Activated naive CD8-positive, alpha-beta T cell treated with anti-CD3 and anti-CD28 coated beads, Interleukin-2, amount 50 U/mL, for 24 hours (primary cell): ENCODE measurements at regions not wholly inside any gene's neighbourhood (a gene's known extent, or its start where the extent isn't known, plus 50 kb on each side); places are given as distances from the start of the nearest gene placed in this dataset.

ENCODE experiments used
- ATAC-seq: fragments of 150-1000 bp; cut with Tn5 transposase; one replicate; pipeline ENCODE4 v1.10.0; 2021
- DNase-seq: peaks from one replicate; pipeline ENCODE4 v3.0.0; 2021
- H3K27ac Mint-ChIP-seq: one replicate; pipeline ENCODE4 v1.8.0; 2021; ENCODE audit warnings: mild to moderate bottlenecking, mixed read lengths
- H3K27me3 Mint-ChIP-seq: one replicate; pipeline ENCODE4 v1.8.0; 2021; ENCODE audit warnings: mixed read lengths
- H3K36me3 Mint-ChIP-seq: one replicate; pipeline ENCODE4 v1.8.0; 2021; ENCODE audit warnings: low read depth, mixed read lengths
- H3K4me1 Mint-ChIP-seq: one replicate; pipeline ENCODE4 v1.8.0; 2021; ENCODE audit warnings: mixed read lengths
- H3K4me3 Mint-ChIP-seq: one replicate; pipeline ENCODE4 v1.8.0; 2021; ENCODE audit warnings: mild to moderate bottlenecking, moderate library complexity, mixed read lengths
- H3K9me3 Mint-ChIP-seq: one replicate; pipeline ENCODE4 v1.8.0; 2021; ENCODE audit warnings: mixed read lengths

DNA sequence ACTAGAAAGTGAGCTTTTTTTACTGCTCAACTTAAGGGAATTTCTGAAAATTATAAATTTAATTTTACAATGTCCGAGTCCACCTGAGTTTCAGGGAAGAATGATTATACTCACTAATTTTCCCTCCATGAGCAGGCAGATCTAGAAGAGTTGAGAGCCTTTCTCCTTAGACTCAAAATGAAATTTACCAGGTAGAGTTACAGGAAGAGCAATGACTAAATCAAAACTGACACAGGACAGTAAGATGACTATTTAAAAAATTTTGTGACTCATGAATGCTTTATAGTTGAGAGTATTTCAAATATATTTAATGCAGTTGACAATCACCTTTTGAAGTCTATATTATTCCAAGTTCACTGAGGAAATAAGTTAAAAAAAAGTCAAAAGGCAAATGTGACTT, 198.1 kb upstream of the NRSN1 start:
- ATAC-seq (no peak), DNase-seq (no peak)
- H3K9me3 Mint-ChIP-seq, result peaks cover 7% of the 10 kb centered on the region
- H3K36me3 Mint-ChIP-seq, result no peaks in the 10 kb centered on the region
- H3K4me1 Mint-ChIP-seq, result no peaks in the 10 kb centered on the region
- no peaks in the 10 kb centered on the region for H3K27me3 Mint-ChIP-seq
- H3K4me3 Mint-ChIP-seq, result no peak overlapping the region
- H3K27ac Mint-ChIP-seq, result no peak overlapping the region

GRCh38 chr6:23929201-23929600, 196.8 kb upstream of the NRSN1 start:
- DNase-seq (no peak), ATAC-seq (no peak)
- Mint-ChIP-seq H3K27ac (no peak overlapping the region), H3K36me3 (no peaks in the 10 kb centered on the region), H3K4me1 (no peaks in the 10 kb centered on the region), H3K9me3 (peaks cover 16% of the 10 kb centered on the region), H3K4me3 (no peak overlapping the region), H3K27me3 (no peaks in the 10 kb centered on the region)

DNA sequence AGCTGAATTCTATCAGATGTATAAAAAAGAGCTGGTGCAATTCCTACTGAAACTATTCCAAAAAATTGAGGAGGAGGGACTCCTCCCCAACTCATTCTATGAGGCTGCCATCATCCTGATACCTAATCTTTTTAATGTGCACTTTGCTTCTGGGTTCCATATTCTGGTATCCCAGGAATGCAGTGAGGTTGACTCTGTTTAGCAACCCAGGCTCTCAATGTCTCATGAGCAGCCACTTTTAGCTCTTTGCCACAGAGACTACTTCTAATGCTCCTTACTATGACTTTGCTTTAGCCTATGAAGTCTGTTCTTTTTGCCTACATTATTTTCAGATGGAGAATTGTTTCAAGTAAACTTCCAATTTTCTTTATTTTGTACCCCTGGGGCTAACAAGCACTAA, 185.5 kb upstream of the NRSN1 start:
- Mint-ChIP-seq H3K27ac (no peak overlapping the region), H3K4me1 (no peaks in the 10 kb centered on the region), H3K4me3 (no peak overlapping the region), H3K36me3 (no peaks in the 10 kb centered on the region), H3K27me3 (no peaks in the 10 kb centered on the region), H3K9me3 (no peaks in the 10 kb centered on the region)
- DNase-seq (no peak), ATAC-seq (no peak)

- Mint-ChIP-seq H3K4me3 (no peak overlapping the region), H3K27me3 (no peaks in the 10 kb centered on the region), H3K36me3 (no peaks in the 10 kb centered on the region), H3K4me1 (no peaks in the 10 kb centered on the region), H3K27ac (no peak overlapping the region), H3K9me3 (no peaks in the 10 kb centered on the region)
- DNase-seq (no peak), ATAC-seq (no peak)
Observed at GRCh38 chr6:23951691-23952090, 174.3 kb upstream of the NRSN1 start.

GRCh38 chr6:23952245-23952644, 173.8 kb upstream of the NRSN1 start:
- no peak overlapping the region for H3K27ac Mint-ChIP-seq
- ATAC-seq (no peak), DNase-seq (no peak)
- no peaks in the 10 kb centered on the region for H3K27me3 Mint-ChIP-seq
- no peaks in the 10 kb centered on the region for H3K9me3 Mint-ChIP-seq
- no peaks in the 10 kb centered on the region for H3K4me1 Mint-ChIP-seq
- no peaks in the 10 kb centered on the region for H3K36me3 Mint-ChIP-seq
- no peak overlapping the region for H3K4me3 Mint-ChIP-seq

- H3K4me3 Mint-ChIP-seq, result no peak overlapping the region
- H3K4me1 Mint-ChIP-seq, result no peaks in the 10 kb centered on the region
Observed at GRCh38 chr6:23953976-23954375, 172.0 kb upstream of the NRSN1 start.

GRCh38 chr6:23957017-23957416, 169.0 kb upstream of the NRSN1 start:
- Mint-ChIP-seq H3K27me3 (no peaks in the 10 kb centered on the region), H3K27ac (no peak overlapping the region), H3K4me1 (no peaks in the 10 kb centered on the region), H3K9me3 (no peaks in the 10 kb centered on the region), H3K36me3 (no peaks in the 10 kb centered on the region), H3K4me3 (no peak overlapping the region)
- ATAC-seq, result no peak
- no peak for DNase-seq

More at GRCh38 chr6:23953976-23954375, 172.0 kb upstream of the NRSN1 start:
- H3K27ac Mint-ChIP-seq, result no peak overlapping the region
- DNase-seq, result no peak
- no peaks in the 10 kb centered on the region for H3K27me3 Mint-ChIP-seq
- no peaks in the 10 kb centered on the region for H3K36me3 Mint-ChIP-seq
- no peaks in the 10 kb centered on the region for H3K9me3 Mint-ChIP-seq
- ATAC-seq, result no peak

DNA sequence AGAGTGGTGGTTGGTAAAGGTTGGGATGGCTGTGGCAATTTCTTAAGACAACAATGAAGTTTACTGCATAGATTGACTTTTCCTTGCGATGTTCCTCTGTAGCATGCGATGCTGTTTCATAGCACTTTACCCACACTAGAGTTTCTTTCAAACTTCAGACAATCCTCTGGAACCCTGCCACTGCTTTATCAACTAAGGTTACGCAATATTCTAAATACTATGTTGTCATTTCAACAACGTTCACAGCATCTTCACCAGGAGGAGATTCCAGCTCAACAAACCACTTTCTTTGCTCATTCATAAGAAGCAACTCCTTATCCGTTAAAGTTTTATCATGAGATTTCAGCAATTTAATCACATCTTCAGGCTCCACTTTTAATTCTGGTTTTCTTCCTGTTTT, 161.2 kb upstream of the NRSN1 start:
- no peak for DNase-seq
- Mint-ChIP-seq H3K36me3 (no peaks in the 10 kb centered on the region), H3K4me3 (no peak overlapping the region), H3K27ac (no peak overlapping the region), H3K27me3 (peaks cover 2% of the 10 kb centered on the region), H3K9me3 (peaks cover 14% of the 10 kb centered on the region), H3K4me1 (no peaks in the 10 kb centered on the region)
- no peak for ATAC-seq

GRCh38 chr6:23969344-23969743, 156.7 kb upstream of the NRSN1 start:
- ATAC-seq (no peak), DNase-seq (no peak)
- H3K27ac Mint-ChIP-seq, result no peak overlapping the region
- no peak overlapping the region for H3K4me3 Mint-ChIP-seq
- H3K4me1 Mint-ChIP-seq, result no peaks in the 10 kb centered on the region
- H3K9me3 Mint-ChIP-seq, result peaks cover 14% of the 10 kb centered on the region
- H3K27me3 Mint-ChIP-seq, result peaks cover 2% of the 10 kb centered on the region
- no peaks in the 10 kb centered on the region for H3K36me3 Mint-ChIP-seq

- ATAC-seq, result no peak
- H3K9me3 Mint-ChIP-seq, result peaks cover 4% of the 10 kb centered on the region
- DNase-seq, result no peak
- no peaks in the 10 kb centered on the region for H3K4me1 Mint-ChIP-seq
- no peaks in the 10 kb centered on the region for H3K36me3 Mint-ChIP-seq
- no peak overlapping the region for H3K27ac Mint-ChIP-seq
- no peaks in the 10 kb centered on the region for H3K27me3 Mint-ChIP-seq
- no peak overlapping the region for H3K4me3 Mint-ChIP-seq
Observed at GRCh38 chr6:23977706-23978105, 148.3 kb upstream of the NRSN1 start.

DNA sequence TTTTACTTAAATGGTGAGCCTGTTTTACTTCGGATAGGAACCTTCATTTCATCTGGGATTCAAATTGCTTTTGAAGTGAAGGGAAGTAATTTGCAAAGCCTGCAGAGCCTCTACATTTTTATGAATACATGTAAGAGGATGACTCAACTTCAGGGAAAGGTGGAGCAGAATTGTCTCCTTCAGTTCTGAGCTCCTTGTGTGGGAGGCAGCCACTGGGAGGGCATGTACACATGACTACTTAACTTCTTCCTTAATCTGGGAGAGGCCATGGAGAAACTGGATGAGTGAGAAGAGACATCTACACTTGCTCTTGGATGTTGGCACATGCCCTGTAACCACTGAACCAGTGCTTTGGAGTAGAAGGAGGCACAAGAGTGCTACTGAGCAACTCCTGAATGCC, 145.1 kb upstream of the NRSN1 start:
- H3K4me3 Mint-ChIP-seq, result no peak overlapping the region
- H3K9me3 Mint-ChIP-seq, result no peaks in the 10 kb centered on the region
- no peak for DNase-seq
- no peaks in the 10 kb centered on the region for H3K4me1 Mint-ChIP-seq
- no peak overlapping the region for H3K27ac Mint-ChIP-seq
- H3K36me3 Mint-ChIP-seq, result no peaks in the 10 kb centered on the region
- H3K27me3 Mint-ChIP-seq, result no peaks in the 10 kb centered on the region
- ATAC-seq, result no peak

GRCh38 chr6:23981923-23982322, 144.1 kb upstream of the NRSN1 start:
- Mint-ChIP-seq H3K36me3 (no peaks in the 10 kb centered on the region), H3K4me3 (no peak overlapping the region), H3K4me1 (no peaks in the 10 kb centered on the region), H3K9me3 (no peaks in the 10 kb centered on the region), H3K27me3 (peaks cover 3% of the 10 kb centered on the region), H3K27ac (no peak overlapping the region)
- ATAC-seq, result no peak
- DNase-seq, result no peak

- Mint-ChIP-seq H3K36me3 (no peaks in the 10 kb centered on the region), H3K9me3 (no peaks in the 10 kb centered on the region), H3K27me3 (peaks cover 3% of the 10 kb centered on the region), H3K27ac (no peak overlapping the region), H3K4me1 (no peaks in the 10 kb centered on the region), H3K4me3 (no peak overlapping the region)
- ATAC-seq (no peak), DNase-seq (no peak)
Observed at GRCh38 chr6:23983735-23984134, 142.3 kb upstream of the NRSN1 start.

GRCh38 chr6:23985015-23985414, 141.0 kb upstream of the NRSN1 start:
- H3K4me1 Mint-ChIP-seq, result no peaks in the 10 kb centered on the region
- no peak for ATAC-seq
- H3K9me3 Mint-ChIP-seq, result no peaks in the 10 kb centered on the region
- H3K4me3 Mint-ChIP-seq, result no peak overlapping the region
- no peak for DNase-seq
- H3K36me3 Mint-ChIP-seq, result no peaks in the 10 kb centered on the region
- H3K27me3 Mint-ChIP-seq, result peaks cover 3% of the 10 kb centered on the region
- no peak overlapping the region for H3K27ac Mint-ChIP-seq

DNA sequence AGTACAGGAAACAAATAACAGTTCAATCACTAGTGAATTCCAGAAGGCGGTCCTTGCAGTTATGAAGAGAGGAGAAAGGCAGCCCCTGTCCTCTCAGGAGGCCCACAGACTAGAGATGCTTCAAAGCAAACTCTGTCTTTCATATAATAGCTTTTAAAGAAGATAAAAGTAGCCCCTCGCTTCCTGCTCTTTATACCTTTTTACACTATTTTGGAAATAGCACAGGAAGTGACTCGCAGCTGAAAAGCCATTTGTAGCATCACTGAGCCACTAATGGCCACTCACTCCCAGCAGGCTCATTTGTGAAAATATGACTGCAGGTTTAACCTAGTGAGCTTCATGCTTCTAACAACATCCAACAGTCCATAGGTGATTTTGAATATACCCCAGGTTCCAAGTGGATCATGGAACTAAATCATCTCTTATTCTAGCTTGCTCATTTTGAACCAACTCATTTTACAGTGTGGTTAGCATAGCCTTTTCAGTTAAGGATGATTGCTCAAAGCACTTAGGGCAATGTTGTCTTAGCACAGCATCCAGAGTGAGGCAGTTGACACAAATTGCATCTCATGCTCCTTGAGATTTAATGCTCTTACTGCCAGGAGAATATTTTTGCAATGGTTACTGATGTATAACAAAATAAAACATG, 136.0 kb upstream of the NRSN1 start:
- no peak for DNase-seq
- H3K27me3 Mint-ChIP-seq, result peaks cover 3% of the 10 kb centered on the region
- H3K4me1 Mint-ChIP-seq, result no peaks in the 10 kb centered on the region
- no peak overlapping the region for H3K27ac Mint-ChIP-seq
- H3K36me3 Mint-ChIP-seq, result no peaks in the 10 kb centered on the region
- no peak for ATAC-seq
- H3K9me3 Mint-ChIP-seq, result no peaks in the 10 kb centered on the region
- H3K4me3 Mint-ChIP-seq, result no peak overlapping the region

- no peaks in the 10 kb centered on the region for H3K27me3 Mint-ChIP-seq
- H3K9me3 Mint-ChIP-seq, result no peaks in the 10 kb centered on the region
- no peak for DNase-seq
- H3K4me3 Mint-ChIP-seq, result no peak overlapping the region
- no peak for ATAC-seq
- no peaks in the 10 kb centered on the region for H3K36me3 Mint-ChIP-seq
- no peak overlapping the region for H3K27ac Mint-ChIP-seq
- no peaks in the 10 kb centered on the region for H3K4me1 Mint-ChIP-seq
Observed at GRCh38 chr6:23994013-23994412, 132.0 kb upstream of the NRSN1 start.
